Hematopoietic multipotent progenitor cell treated with erythropoietin and hydrocortisone succinate and interleukin-3 and kit ligand, for 4 days (in vitro differentiated cells): ENCODE measurements at regions not wholly inside any gene's neighbourhood (a gene's known extent, or its start where the extent isn't known, plus 50 kb on each side); places are given as distances from the start of the nearest gene placed in this dataset.

Source experiments
- DNase-seq: peaks from one replicate; pipeline ENCODE4 v3.0.0-alpha.2; 2015

- no peak for DNase-seq
Observed at GRCh38 chr12:115095073-115095748, 411.2 kb upstream of the TBX3 start.

GRCh38 chr12:115094163-115094816 lies 410.3 kb upstream of the TBX3 start:
- DNase-seq: no peak

- DNase-seq: no peak
Observed at GRCh38 chr12:115093261-115093660, 409.3 kb upstream of the TBX3 start.

- DNase-seq: no peak
Observed at GRCh38 chr12:115090783-115091182, 406.8 kb upstream of the TBX3 start.

GRCh38 chr12:115088995-115089841 lies 405.2 kb upstream of the TBX3 start:
- no peak for DNase-seq

- DNase-seq: no peak
Observed at GRCh38 chr12:115088328-115088994, 404.5 kb upstream of the TBX3 start.

- DNase-seq: no peak
Observed at GRCh38 chr12:115085594-115085993, 401.6 kb upstream of the TBX3 start.

- DNase-seq: no peak
Observed at GRCh38 chr12:115079760-115080159, 395.8 kb upstream of the TBX3 start.

GRCh38 chr12:115078990-115079389 lies 395.0 kb upstream of the TBX3 start:
- DNase-seq: no peak

GRCh38 chr12:115078334-115078733 lies 394.4 kb upstream of the TBX3 start:
- DNase-seq: no peak

GRCh38 chr12:115075552-115076170 lies 391.7 kb upstream of the TBX3 start:
- DNase-seq: no peak

GRCh38 chr12:115074617-115075016 lies 390.6 kb upstream of the TBX3 start:
- DNase-seq: no peak

GRCh38 chr12:115072712-115073111 lies 388.7 kb upstream of the TBX3 start:
- no peak for DNase-seq

GRCh38 chr12:115070313-115070712 lies 386.3 kb upstream of the TBX3 start:
- DNase-seq: no peak

GRCh38 chr12:115064296-115064695 lies 380.3 kb upstream of the TBX3 start:
- DNase-seq: no peak

GRCh38 chr12:115062741-115063140 lies 378.8 kb upstream of the TBX3 start:
- DNase-seq: no peak

GRCh38 chr12:115060477-115061168 lies 376.6 kb upstream of the TBX3 start:
- DNase-seq: no peak

- no peak for DNase-seq
Observed at GRCh38 chr12:115057445-115057844, 373.5 kb upstream of the TBX3 start.

- DNase-seq: no peak
Observed at GRCh38 chr12:115051378-115051777, 367.4 kb upstream of the TBX3 start.

GRCh38 chr12:115049614-115050013 lies 365.6 kb upstream of the TBX3 start:
- no peak for DNase-seq

GRCh38 chr12:115046805-115047204 lies 362.8 kb upstream of the TBX3 start:
- DNase-seq: no peak

GRCh38 chr12:115044073-115044472 lies 360.1 kb upstream of the TBX3 start:
- no peak for DNase-seq
